ENCODE measurements at regions not wholly inside any gene's neighbourhood (a gene's known extent, or its start where the extent isn't known, plus 50 kb on each side); places are given as distances from the start of the nearest gene placed in this dataset.
"Not testable (repeated sequence)": the region's sequence is repeated elsewhere in the genome, so short reads cannot be mapped to it uniquely, and the experiment has no call there.

GRCh38 chr3:162956711-162957110 lies 1460.1 kb downstream of the OTOL1 start:
- Histone ChIP-seq H3K27ac (ENCODE audit: low read depth, low read length) (no peak overlapping the region), H3K9me3 (ENCODE audit: control insufficient read depth, insufficient read depth, low read length) (no peaks in the 10 kb centered on the region), H3K27me3 (ENCODE audit: control insufficient read depth, insufficient read depth, low read length) (no peaks in the 10 kb centered on the region), H3K4me3 (ENCODE audit: low read depth, low read length) (no peak overlapping the region), H3K4me1 (ENCODE audit: control insufficient read depth, insufficient read depth, low read length) (no peaks in the 10 kb centered on the region), H3K36me3 (ENCODE audit: control insufficient read depth, insufficient read depth, low read length) (no peaks in the 10 kb centered on the region), H3K9ac (ENCODE audit: low read depth, low read length) (no peak overlapping the region)

GRCh38 chr3:162960269-162960668 lies 1463.7 kb downstream of the OTOL1 start:
- H3K9me3 ChIP-seq (ENCODE audit: control insufficient read depth, insufficient read depth, low read length) = no peaks in the 10 kb centered on the region
- H3K4me1 ChIP-seq (ENCODE audit: control insufficient read depth, insufficient read depth, low read length) = no peaks in the 10 kb centered on the region
- H3K4me3 ChIP-seq (ENCODE audit: low read depth, low read length) = no peak overlapping the region
- no peaks in the 10 kb centered on the region for H3K27me3 ChIP-seq (ENCODE audit: control insufficient read depth, insufficient read depth, low read length)
- H3K27ac ChIP-seq (ENCODE audit: low read depth, low read length) = no peak overlapping the region
- H3K36me3 ChIP-seq (ENCODE audit: control insufficient read depth, insufficient read depth, low read length) = no peaks in the 10 kb centered on the region
- no peak overlapping the region for H3K9ac ChIP-seq (ENCODE audit: low read depth, low read length)

DNA sequence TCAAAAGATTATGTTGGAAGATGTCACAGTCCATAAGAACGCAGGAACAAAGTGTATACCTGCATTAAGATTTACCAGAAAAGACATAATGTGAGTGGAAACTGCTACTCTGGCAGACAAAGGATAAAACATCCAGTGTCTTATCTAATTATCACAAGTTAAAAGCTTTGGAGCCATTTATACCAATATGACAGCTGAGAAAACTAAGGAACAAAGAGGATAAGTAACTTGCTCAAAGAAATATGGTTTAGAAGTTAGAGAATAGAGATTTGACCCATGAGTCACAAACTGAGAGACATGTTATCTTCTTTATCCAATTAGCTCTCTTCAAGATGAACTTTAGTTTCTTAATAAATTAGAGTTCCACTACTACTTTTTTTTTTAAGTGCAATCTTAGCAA lies 1473.7 kb downstream of the OTOL1 start:
- no peaks in the 10 kb centered on the region for H3K4me1 ChIP-seq (ENCODE audit: control insufficient read depth, insufficient read depth, low read length)
- no peaks in the 10 kb centered on the region for H3K36me3 ChIP-seq (ENCODE audit: control insufficient read depth, insufficient read depth, low read length)
- H3K4me3 ChIP-seq (ENCODE audit: low read depth, low read length) = no peak overlapping the region
- no peaks in the 10 kb centered on the region for H3K27me3 ChIP-seq (ENCODE audit: control insufficient read depth, insufficient read depth, low read length)
- H3K27ac ChIP-seq (ENCODE audit: low read depth, low read length) = no peak overlapping the region
- no peak overlapping the region for H3K9ac ChIP-seq (ENCODE audit: low read depth, low read length)
- no peaks in the 10 kb centered on the region for H3K9me3 ChIP-seq (ENCODE audit: control insufficient read depth, insufficient read depth, low read length)

- no peaks in the 10 kb centered on the region for H3K36me3 ChIP-seq (ENCODE audit: control insufficient read depth, insufficient read depth, low read length)
- no peaks in the 10 kb centered on the region for H3K27me3 ChIP-seq (ENCODE audit: control insufficient read depth, insufficient read depth, low read length)
- H3K4me1 ChIP-seq (ENCODE audit: control insufficient read depth, insufficient read depth, low read length) = no peaks in the 10 kb centered on the region
Measured at GRCh38 chr3:162971715-162972114, 1475.1 kb downstream of the OTOL1 start.

DNA sequence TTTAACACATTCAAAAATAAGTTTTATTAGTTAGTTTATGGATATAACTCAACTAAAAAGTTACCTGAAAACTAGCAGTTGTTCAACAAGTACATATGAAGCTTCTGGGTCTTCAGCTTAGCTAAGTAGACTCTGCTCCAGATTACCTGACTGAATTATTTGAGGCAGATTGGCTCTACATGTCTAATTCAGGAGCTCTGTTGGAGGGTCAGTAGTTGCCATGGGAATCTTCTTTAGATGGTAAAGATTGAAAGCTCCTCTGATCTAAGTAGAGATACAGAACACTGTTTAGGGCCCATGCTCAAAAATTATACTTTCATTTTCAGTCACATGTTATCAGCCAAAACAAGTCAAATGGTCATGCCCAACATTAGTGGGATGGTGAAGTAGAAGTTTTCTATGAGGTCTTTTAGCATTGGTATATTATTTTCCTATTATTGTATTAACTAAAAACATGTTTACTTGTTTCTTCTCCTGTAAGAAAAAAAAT lies 1476.9 kb downstream of the OTOL1 start:
- Histone ChIP-seq H3K4me3 (ENCODE audit: low read depth, low read length) (no peak overlapping the region), H3K27ac (ENCODE audit: low read depth, low read length) (no peak overlapping the region), H3K9me3 (ENCODE audit: control insufficient read depth, insufficient read depth, low read length) (no peaks in the 10 kb centered on the region), H3K27me3 (ENCODE audit: control insufficient read depth, insufficient read depth, low read length) (no peaks in the 10 kb centered on the region), H3K36me3 (ENCODE audit: control insufficient read depth, insufficient read depth, low read length) (no peaks in the 10 kb centered on the region), H3K9ac (ENCODE audit: low read depth, low read length) (no peak overlapping the region), H3K4me1 (ENCODE audit: control insufficient read depth, insufficient read depth, low read length) (no peaks in the 10 kb centered on the region)

More at GRCh38 chr3:162971715-162972114, 1475.1 kb downstream of the OTOL1 start:
- H3K9me3 ChIP-seq (ENCODE audit: control insufficient read depth, insufficient read depth, low read length) = no peaks in the 10 kb centered on the region
- no peak overlapping the region for H3K27ac ChIP-seq (ENCODE audit: low read depth, low read length)
- no peak overlapping the region for H3K9ac ChIP-seq (ENCODE audit: low read depth, low read length)
- no peak overlapping the region for H3K4me3 ChIP-seq (ENCODE audit: low read depth, low read length)

DNA sequence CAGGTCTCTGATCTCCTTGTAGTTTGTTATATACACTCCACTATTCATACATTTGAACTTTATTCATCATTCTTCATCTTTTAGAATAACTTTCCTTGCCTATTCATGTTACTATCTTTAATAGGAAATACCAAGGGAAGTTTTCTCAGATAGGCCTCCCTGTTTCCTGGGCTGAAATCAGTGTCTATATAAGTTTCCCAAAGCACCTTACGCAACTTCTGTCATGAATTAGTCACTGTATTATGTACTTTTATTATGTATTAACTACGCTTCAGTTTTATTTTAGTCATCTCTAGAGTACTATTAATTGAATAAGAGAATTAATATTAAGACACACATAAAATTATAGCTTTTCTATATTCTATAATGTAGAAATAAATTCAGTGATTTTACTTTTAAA lies 1481.5 kb downstream of the OTOL1 start:
- H3K4me3 ChIP-seq (ENCODE audit: low read depth, low read length) = no peak overlapping the region
- H3K9ac ChIP-seq (ENCODE audit: low read depth, low read length) = no peak overlapping the region
- no peaks in the 10 kb centered on the region for H3K4me1 ChIP-seq (ENCODE audit: control insufficient read depth, insufficient read depth, low read length)
- no peaks in the 10 kb centered on the region for H3K27me3 ChIP-seq (ENCODE audit: control insufficient read depth, insufficient read depth, low read length)
- H3K27ac ChIP-seq (ENCODE audit: low read depth, low read length) = no peak overlapping the region
- H3K9me3 ChIP-seq (ENCODE audit: control insufficient read depth, insufficient read depth, low read length) = no peaks in the 10 kb centered on the region
- no peaks in the 10 kb centered on the region for H3K36me3 ChIP-seq (ENCODE audit: control insufficient read depth, insufficient read depth, low read length)

GRCh38 chr3:162984746-162985145 lies 1488.1 kb downstream of the OTOL1 start:
- Histone ChIP-seq H3K9me3 (ENCODE audit: control insufficient read depth, insufficient read depth, low read length) (no peaks in the 10 kb centered on the region), H3K4me3 (ENCODE audit: low read depth, low read length) (no peak overlapping the region), H3K27ac (ENCODE audit: low read depth, low read length) (no peak overlapping the region), H3K36me3 (ENCODE audit: control insufficient read depth, insufficient read depth, low read length) (no peaks in the 10 kb centered on the region), H3K27me3 (ENCODE audit: control insufficient read depth, insufficient read depth, low read length) (no peaks in the 10 kb centered on the region), H3K9ac (ENCODE audit: low read depth, low read length) (no peak overlapping the region), H3K4me1 (ENCODE audit: control insufficient read depth, insufficient read depth, low read length) (no peaks in the 10 kb centered on the region)

- H3K4me1 ChIP-seq (ENCODE audit: control insufficient read depth, insufficient read depth, low read length); H3K9me3 ChIP-seq (ENCODE audit: control insufficient read depth, insufficient read depth, low read length); H3K9ac ChIP-seq (ENCODE audit: low read depth, low read length); H3K27me3 ChIP-seq (ENCODE audit: control insufficient read depth, insufficient read depth, low read length); H3K36me3 ChIP-seq (ENCODE audit: control insufficient read depth, insufficient read depth, low read length); H3K4me3 ChIP-seq (ENCODE audit: low read depth, low read length); H3K27ac ChIP-seq (ENCODE audit: low read depth, low read length): not testable (repeated sequence)
Measured at GRCh38 chr3:162987085-162987794, 1490.6 kb downstream of the OTOL1 start.

DNA sequence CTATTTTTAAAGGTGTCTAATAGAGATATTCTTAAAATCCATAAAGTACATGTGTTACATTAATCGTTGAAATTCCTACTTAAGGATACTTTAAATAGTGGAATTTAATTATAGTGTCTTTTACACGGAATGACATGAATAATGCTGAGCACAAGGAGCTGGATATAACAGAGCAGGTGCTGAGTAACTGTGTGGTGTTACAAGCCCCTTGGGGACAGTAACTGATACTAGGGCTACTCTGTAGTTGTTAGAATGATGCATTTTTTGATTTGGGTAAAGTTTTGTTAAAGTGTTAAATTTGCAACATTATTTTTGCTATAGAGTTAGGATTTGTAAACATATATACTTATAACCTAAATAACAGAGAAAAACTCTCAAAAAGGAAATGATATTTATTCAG lies 1496.1 kb downstream of the OTOL1 start:
- H3K27me3 ChIP-seq (ENCODE audit: control insufficient read depth, insufficient read depth, low read length) = no peaks in the 10 kb centered on the region
- peaks cover 6% of the 10 kb centered on the region; the same call in 1 of the 2 replicates for H3K9me3 ChIP-seq (ENCODE audit: control insufficient read depth, insufficient read depth, low read length)
- 0 out of 2 replicates have a peak, but pooled peaks cover 2% of the 10 kb centered on the region for H3K4me1 ChIP-seq (ENCODE audit: control insufficient read depth, insufficient read depth, low read length)
- no peaks in the 10 kb centered on the region for H3K36me3 ChIP-seq (ENCODE audit: control insufficient read depth, insufficient read depth, low read length)
- H3K9ac ChIP-seq (ENCODE audit: low read depth, low read length) = no peak overlapping the region
- no peak overlapping the region for H3K27ac ChIP-seq (ENCODE audit: low read depth, low read length)
- H3K4me3 ChIP-seq (ENCODE audit: low read depth, low read length) = no peak overlapping the region

- no peak overlapping the region for H3K9ac ChIP-seq (ENCODE audit: low read depth, low read length)
- no peak overlapping the region for H3K27ac ChIP-seq (ENCODE audit: low read depth, low read length)
- H3K4me3 ChIP-seq (ENCODE audit: low read depth, low read length) = no peak overlapping the region
- peaks cover 9% of the 10 kb centered on the region; the same call in 1 of the 2 replicates for H3K4me1 ChIP-seq (ENCODE audit: control insufficient read depth, insufficient read depth, low read length)
- peaks cover 6% of the 10 kb centered on the region; the same call in 1 of the 2 replicates for H3K9me3 ChIP-seq (ENCODE audit: control insufficient read depth, insufficient read depth, low read length)
- H3K27me3 ChIP-seq (ENCODE audit: control insufficient read depth, insufficient read depth, low read length) = no peaks in the 10 kb centered on the region
- no peaks in the 10 kb centered on the region for H3K36me3 ChIP-seq (ENCODE audit: control insufficient read depth, insufficient read depth, low read length)
Measured at GRCh38 chr3:162994165-162994564, 1497.6 kb downstream of the OTOL1 start.

- Histone ChIP-seq H3K4me3 (ENCODE audit: low read depth, low read length) (no peak overlapping the region), H3K9ac (ENCODE audit: low read depth, low read length) (no peak overlapping the region), H3K36me3 (ENCODE audit: control insufficient read depth, insufficient read depth, low read length) (no peaks in the 10 kb centered on the region), H3K9me3 (ENCODE audit: control insufficient read depth, insufficient read depth, low read length) (peaks cover 6% of the 10 kb centered on the region; the same call in 1 of the 2 replicates), H3K4me1 (ENCODE audit: control insufficient read depth, insufficient read depth, low read length) (peaks cover 9% of the 10 kb centered on the region; the same call in 1 of the 2 replicates), H3K27me3 (ENCODE audit: control insufficient read depth, insufficient read depth, low read length) (no peaks in the 10 kb centered on the region), H3K27ac (ENCODE audit: low read depth, low read length) (no peak overlapping the region)
Measured at GRCh38 chr3:162996368-162996767, 1499.8 kb downstream of the OTOL1 start.
